RWPE1 (cell line): ENCODE measurements at regions not wholly inside any gene's neighbourhood (a gene's known extent, or its start where the extent isn't known, plus 50 kb on each side); places are given as distances from the start of the nearest gene placed in this dataset.

ENCODE experiments used
- CTCF ChIA-PET: fragments of 350-600 bp; sonication (Branson Sonifier 250); formaldehyde crosslinking; extraction: SDS; loops from one replicate; lab custom pipeline; 2021; lab: Yijun Ruan, JAX
- POLR2A ChIA-PET: fragments of 400-600 bp; formaldehyde crosslinking; extraction: SDS; loops from one replicate; lab custom pipeline; 2020; ENCODE audit warnings: antibody characterized with exemption; ENCODE audit not compliant: low non-redundant PET; lab: Yijun Ruan, JAX
- DNase-seq: peaks from one replicate; pipeline ENCODE4 v3.0.0; 2012; ENCODE audit warnings: low spot score
- H3K27ac ChIP-seq: fragments of 450-650 bp; 2 replicates; pipeline ENCODE4 v1.5.1; 2017
- CTCF ChIP-seq: fragments of 450-650 bp; conservative IDR thresholded peaks from 2 replicates; pipeline ENCODE4 v1.5.1; 2017; ENCODE audit warnings: low read depth, mild to moderate bottlenecking

GRCh38 chr9:89757776-89758528 is 153.1 kb downstream of the GADD45G start:
- no peak for DNase-seq
- no peak for TF ChIP-seq CTCF
- CTCF ChIA-PET, result interaction anchor here (0.7 to 1.1 kb wide), 2 partner anchors 11 to 160 kb away, joined by 6 to 7 read pairs; no protein-coding TSS in a partner anchor
- POLR2A ChIA-PET, result interaction anchor here (0.6 kb wide), 1 partner anchor 185 kb away, joined by 4 read pairs; no protein-coding TSS in a partner anchor
- H3K27ac ChIP-seq, result no peak overlapping the region

- CTCF ChIA-PET, result no interaction called here
- peak; percentile 14 for DNase-seq
- TF ChIP-seq CTCF, result no peak
- no peak overlapping the region for H3K27ac ChIP-seq
- POLR2A ChIA-PET, result no interaction called here
These were observed 154.8 kb downstream of the GADD45G start for GRCh38 chr9:89759572-89759971.

DNA sequence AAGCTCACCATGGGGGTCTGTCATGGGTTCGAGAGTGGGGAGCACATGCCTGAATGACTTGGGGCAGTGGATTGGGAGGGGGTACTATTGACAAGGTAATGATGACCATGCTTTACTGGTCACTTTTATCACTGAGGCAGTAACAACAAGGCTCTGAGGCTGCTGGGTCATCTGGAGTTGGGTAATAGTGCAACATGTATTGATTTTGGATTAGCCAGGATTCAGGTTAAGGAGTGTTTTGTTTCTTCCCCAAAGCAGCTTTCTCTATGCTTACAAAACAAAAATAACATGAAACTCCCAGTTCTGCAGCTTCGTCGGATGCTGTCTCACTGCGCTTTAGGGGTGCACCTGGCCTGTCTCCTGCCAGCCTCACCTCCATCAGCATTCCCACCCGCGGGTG is 155.3 kb downstream of the GADD45G start:
- no peak for TF ChIP-seq CTCF
- ChIA-PET POLR2A (no interaction called here), CTCF (no interaction called here)
- no peak overlapping the region for H3K27ac ChIP-seq
- no peak for DNase-seq

GRCh38 chr9:89764217-89764616 is 159.4 kb downstream of the GADD45G start:
- ChIA-PET CTCF (no interaction called here), POLR2A (no interaction called here)

DNA sequence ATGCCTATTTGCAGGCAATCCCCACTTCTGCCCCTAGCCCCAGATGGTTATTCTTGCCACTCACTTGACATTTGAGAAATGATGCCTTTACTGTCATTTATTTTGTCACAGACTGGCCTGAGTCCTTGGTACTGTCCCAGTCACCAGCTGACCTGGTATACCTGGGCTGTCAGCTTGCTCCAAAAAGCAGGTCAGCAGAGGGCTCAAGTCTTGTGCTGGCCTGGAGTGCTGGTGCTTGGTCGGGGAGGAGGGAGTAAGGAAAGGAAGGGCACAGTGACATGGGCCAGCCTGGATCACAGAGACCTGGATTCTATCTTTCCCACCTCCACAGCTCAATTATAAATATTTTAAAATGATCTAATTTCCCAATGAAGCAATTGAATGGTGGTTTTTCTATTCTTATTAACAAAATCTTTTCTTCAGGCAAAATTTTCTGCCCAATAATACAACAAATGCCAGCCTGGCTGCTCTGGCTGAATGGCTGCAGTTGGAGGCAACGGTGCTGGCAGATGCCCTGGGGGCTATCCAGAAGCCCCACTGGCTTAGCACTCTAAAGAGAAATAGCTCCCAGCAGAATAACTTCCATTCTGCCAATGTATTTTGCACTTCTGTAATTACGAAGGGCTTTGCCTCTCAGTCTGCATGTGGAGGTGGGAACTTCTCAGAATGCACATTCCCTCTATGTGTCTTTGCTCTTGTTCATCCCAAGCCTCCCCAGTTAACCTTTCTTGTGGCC is 160.6 kb downstream of the GADD45G start:
- POLR2A ChIA-PET, result no interaction called here
- no peak for TF ChIP-seq CTCF
- DNase-seq, result no peak
- H3K27ac ChIP-seq, result no peak overlapping the region
- CTCF ChIA-PET, result no interaction called here

More at GRCh38 chr9:89764217-89764616, 159.4 kb downstream of the GADD45G start:
- no peak overlapping the region for H3K27ac ChIP-seq
- DNase-seq, result no peak
- TF ChIP-seq CTCF, result no peak

GRCh38 chr9:89766991-89767390 is 162.2 kb downstream of the GADD45G start:
- ChIA-PET CTCF (no interaction called here), POLR2A (no interaction called here)
- TF ChIP-seq CTCF, result no peak
- no peak overlapping the region for H3K27ac ChIP-seq
- no peak for DNase-seq
